Mucosa of descending colon (tissue), 3 donors: ENCODE measurements at regions not wholly inside any gene's neighbourhood (a gene's known extent, or its start where the extent isn't known, plus 50 kb on each side); places are given as distances from the start of the nearest gene placed in this dataset.
"Not testable (repeated sequence)": the region's sequence is repeated elsewhere in the genome, so short reads cannot be mapped to it uniquely, and the experiment has no call there.

Experiments
- ATAC-seq: fragments of 200-7000 bp; cut with Tn5 transposase; one replicate; pipeline ENCODE4 v1.9.1; 2020; ENCODE audit warnings: mild to moderate bottlenecking, moderate library complexity
- DNase-seq, 3 donors: peaks; one replicate each; pipeline ENCODE4 v3.0.0-alpha.2; 2020
- H3K36me3 ChIP-seq: fragments of 200-600 bp; one replicate; pipeline ENCODE4 v1.8.0; 2021; ENCODE audit warnings: low read depth, mild to moderate bottlenecking
- H3K4me1 ChIP-seq: fragments of 200-600 bp; one replicate; pipeline ENCODE4 v1.8.0; 2021; ENCODE audit warnings: low read depth, mild to moderate bottlenecking
- H3K4me3 ChIP-seq: fragments of 200-600 bp; one replicate; pipeline ENCODE4 v1.8.0; 2021; ENCODE audit warnings: mild to moderate bottlenecking
- H3K9me3 ChIP-seq: fragments of 200-600 bp; one replicate; pipeline ENCODE4 v1.8.0; 2021; ENCODE audit warnings: mild to moderate bottlenecking
- CTCF ChIP-seq: fragments of 200-600 bp; IDR thresholded peaks from one replicate; pipeline ENCODE4 v1.8.0; 2022; ENCODE audit warnings: antibody characterized with exemption, mild to moderate bottlenecking
- intact Hi-C, 2 donors: fragments of 100-400 bp; cut with DNase I in 1 of 2; cut with micrococcal nuclease in 1 of 2; formaldehyde crosslinking; loops; one replicate each; pipeline versions ENCODE4 v1.11.0 to v1.11.1; 2022; cut with DNase I, micrococcal nuclease
- donor health status: DM: no; HTN: no; CAD: no; lungs with moderate emphysema.
- donor health status: DM: no; HTN: no; CAD: no.
- donor health status: DM: no; HTN: yes; CAD: no.

DNA sequence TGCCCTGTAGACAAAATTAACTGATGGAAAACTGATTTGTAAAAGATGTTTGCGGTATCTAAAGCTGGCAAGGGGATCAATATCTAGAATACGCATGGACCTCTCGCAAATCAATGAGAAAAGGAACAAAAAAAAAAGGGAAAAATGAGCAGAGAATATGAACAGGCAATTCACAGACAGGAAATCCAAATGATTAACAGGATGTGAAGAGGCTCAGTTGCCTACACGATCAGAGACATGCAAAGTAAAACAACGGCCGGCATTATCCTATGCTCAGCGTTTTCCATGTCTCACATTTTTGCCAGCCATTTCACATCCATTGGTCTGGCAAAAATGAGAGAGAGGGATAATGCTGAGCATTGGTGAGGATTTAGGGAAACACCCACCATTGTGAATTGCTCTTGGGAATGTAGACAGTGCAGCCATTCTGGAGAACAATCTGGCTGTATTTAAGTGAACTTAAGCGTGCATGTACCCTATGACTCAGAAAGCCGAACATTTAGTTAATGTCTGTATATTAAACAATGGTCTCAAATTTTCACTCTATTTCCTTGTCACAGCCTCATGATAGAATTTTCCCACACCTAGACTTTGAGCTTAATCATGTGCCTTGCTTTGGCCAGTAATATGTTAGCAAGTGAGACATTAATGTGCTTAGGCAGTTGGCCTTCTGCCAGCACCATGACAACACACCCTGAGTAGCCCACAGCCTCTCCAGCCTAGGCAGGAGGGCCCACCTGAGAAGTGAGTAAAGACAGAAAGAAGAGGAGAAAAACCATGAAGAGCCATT lies 61.0 kb upstream of the NBPF3 start:
- no peaks in the 10 kb centered on the region for H3K4me1 ChIP-seq
- intact Hi-C loops, result no loop called here
- peak in 1 of 3 donors; percentile 15 for DNase-seq
- H3K36me3 ChIP-seq, result no peaks in the 10 kb centered on the region
- no peak overlapping the region for H3K4me3 ChIP-seq
- H3K9me3 ChIP-seq, result peaks cover 7% of the 10 kb centered on the region
- TF ChIP-seq CTCF, result no peak
- peak; percentile 89 for ATAC-seq

GRCh38 chr1:21372383-21372782 lies 67.6 kb upstream of the NBPF3 start:
- Histone ChIP-seq H3K4me1 (peaks cover 8% of the 10 kb centered on the region), H3K9me3 (no peaks in the 10 kb centered on the region), H3K36me3 (no peaks in the 10 kb centered on the region), H3K4me3 (no peak overlapping the region)
- ATAC-seq (no peak), DNase-seq (no peak)
- intact Hi-C loops, result no loop called here
- TF ChIP-seq CTCF, result no peak

DNA sequence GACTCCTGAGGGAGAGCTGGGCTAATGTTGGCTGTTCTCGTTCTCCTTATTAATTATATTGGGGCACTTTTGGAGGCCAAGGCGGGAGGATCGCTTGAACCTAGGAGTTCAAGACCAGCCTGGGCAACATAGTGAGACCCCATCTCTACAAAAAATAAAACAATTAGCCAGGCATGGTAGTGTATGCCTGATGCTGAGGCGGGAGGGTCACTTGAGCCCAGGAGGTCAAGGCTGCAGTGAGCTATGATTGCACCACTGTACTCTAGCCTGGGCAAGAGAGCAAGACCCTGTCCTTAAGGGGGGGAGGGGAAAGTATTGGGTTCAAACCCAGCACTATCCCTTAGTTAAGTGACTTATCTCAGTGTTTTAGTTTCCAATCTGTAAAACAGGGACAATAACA lies 70.0 kb upstream of the NBPF3 start:
- intact Hi-C loops, result loop anchor here (5.0 to 10.0 kb wide), 2 partner anchors 135 to 138 kb away; no protein-coding TSS in a partner anchor
- no peak for DNase-seq
- Histone ChIP-seq H3K4me1 (peaks cover 8% of the 10 kb centered on the region), H3K9me3 (no peaks in the 10 kb centered on the region), H3K4me3 (no peak overlapping the region), H3K36me3 (no peaks in the 10 kb centered on the region)
- no peak for TF ChIP-seq CTCF
- ATAC-seq, result no peak

GRCh38 chr1:21368515-21369289 lies 71.2 kb upstream of the NBPF3 start:
- Histone ChIP-seq H3K4me3 (no peak overlapping the region), H3K36me3 (no peaks in the 10 kb centered on the region), H3K9me3 (no peaks in the 10 kb centered on the region), H3K4me1 (peaks cover 8% of the 10 kb centered on the region)
- peak; percentile 84 for TF ChIP-seq CTCF
- intact Hi-C loops, result loop anchor here (5.0 to 10.0 kb wide), 2 partner anchors 134 to 136 kb away; no protein-coding TSS in a partner anchor
- DNase-seq, result peak; percentile 77 to 85 (median 80)
- peak; percentile 96 for ATAC-seq

DNA sequence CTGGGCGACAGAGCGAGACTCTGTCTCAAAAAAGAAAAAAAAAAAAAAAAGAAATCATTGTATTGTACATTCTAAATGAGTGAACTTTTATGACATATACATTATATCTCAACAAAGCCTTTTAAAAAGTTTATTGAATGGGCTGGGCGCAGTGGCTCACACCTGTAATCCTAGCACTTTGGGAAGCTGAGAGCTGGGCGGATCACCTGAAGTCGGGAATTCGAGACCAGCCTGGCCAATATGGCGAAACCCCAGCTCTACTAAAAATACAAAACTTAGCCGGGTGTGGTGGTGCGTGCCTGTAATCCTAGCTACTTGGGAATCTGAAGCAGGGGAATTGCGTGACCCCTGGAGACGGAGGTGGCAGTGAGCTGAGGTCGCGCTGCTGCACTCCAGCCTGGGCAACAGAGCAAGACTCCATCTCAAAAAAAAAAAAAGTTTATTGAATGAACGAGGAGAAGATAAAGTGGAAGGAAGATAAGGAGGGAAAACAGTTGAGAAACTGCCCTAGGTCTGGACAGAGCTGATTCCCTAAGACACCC lies 71.9 kb upstream of the NBPF3 start:
- not testable (repeated sequence) for H3K36me3 ChIP-seq, H3K4me1 ChIP-seq, H3K4me3 ChIP-seq, H3K9me3 ChIP-seq
- peak in 2 of 3 donors; percentile 37 to 57 for DNase-seq
- ATAC-seq, result peak; percentile 82
- intact Hi-C loops, result loop anchor here (5.0 to 10.0 kb wide), 2 partner anchors 133 to 136 kb away; no protein-coding TSS in a partner anchor
